Right renal pelvis (tissue), 4 donors: ENCODE measurements at regions not wholly inside any gene's neighbourhood (a gene's known extent, or its start where the extent isn't known, plus 50 kb on each side); places are given as distances from the start of the nearest gene placed in this dataset.

Experiments
- DNase-seq, 4 donors: peaks; one replicate each; pipeline ENCODE4 v3.0.0-alpha.2; 2013; ENCODE audit warnings: low read depth in 4 of 4, low spot score in 3 of 4, missing footprints in 1 of 4

- DNase-seq: no peak
These were observed 669.8 kb upstream of the POT1 start for GRCh38 chr7:125599387-125599786.

- DNase-seq: no peak
These were observed 662.7 kb upstream of the POT1 start for GRCh38 chr7:125592331-125592730.

- DNase-seq: peak in 1 of 4 donors; percentile 10
These were observed 643.5 kb upstream of the POT1 start for GRCh38 chr7:125573126-125573525.

GRCh38 chr7:125572414-125572813, 642.8 kb upstream of the POT1 start:
- DNase-seq: no peak

GRCh38 chr7:125568799-125569198, 639.2 kb upstream of the POT1 start:
- DNase-seq: no peak

GRCh38 chr7:125567686-125568085, 638.1 kb upstream of the POT1 start:
- no peak for DNase-seq

GRCh38 chr7:125563964-125564529, 634.4 kb upstream of the POT1 start:
- no peak for DNase-seq

GRCh38 chr7:125563557-125563956, 633.9 kb upstream of the POT1 start:
- no peak for DNase-seq

- DNase-seq: no peak
These were observed 631.4 kb upstream of the POT1 start for GRCh38 chr7:125561006-125561405.

- DNase-seq: no peak
These were observed 630.3 kb upstream of the POT1 start for GRCh38 chr7:125559921-125560320.

- no peak for DNase-seq
These were observed 626.3 kb upstream of the POT1 start for GRCh38 chr7:125555916-125556315.

- DNase-seq: no peak
These were observed 621.4 kb upstream of the POT1 start for GRCh38 chr7:125551008-125551407.

GRCh38 chr7:125547505-125547904, 617.9 kb upstream of the POT1 start:
- DNase-seq: no peak

GRCh38 chr7:125530553-125530952, 600.9 kb upstream of the POT1 start:
- no peak for DNase-seq

- no peak for DNase-seq
These were observed 599.6 kb upstream of the POT1 start for GRCh38 chr7:125529249-125529648.

GRCh38 chr7:125526958-125527357, 597.3 kb upstream of the POT1 start:
- DNase-seq: no peak

- DNase-seq: no peak
These were observed 596.5 kb upstream of the POT1 start for GRCh38 chr7:125526092-125526491.

GRCh38 chr7:125516194-125516593, 586.6 kb upstream of the POT1 start:
- DNase-seq: no peak

- no peak for DNase-seq
These were observed 582.7 kb upstream of the POT1 start for GRCh38 chr7:125512373-125512772.

- no peak for DNase-seq
These were observed 581.7 kb upstream of the POT1 start for GRCh38 chr7:125511310-125511709.

GRCh38 chr7:125506331-125506730, 576.7 kb upstream of the POT1 start:
- no peak for DNase-seq

- DNase-seq: no peak
These were observed 575.2 kb upstream of the POT1 start for GRCh38 chr7:125504848-125505247.

GRCh38 chr7:125495997-125496396, 566.4 kb upstream of the POT1 start:
- no peak for DNase-seq
